B cell (primary cell): ENCODE measurements at regions not wholly inside any gene's neighbourhood (a gene's known extent, or its start where the extent isn't known, plus 50 kb on each side); places are given as distances from the start of the nearest gene placed in this dataset.

Experiments
- ATAC-seq: fragments of 200-7000 bp; cut with Tn5 transposase; one replicate; pipeline ENCODE4 v1.10.0; 2021; ENCODE audit warnings: low read depth, mild to moderate bottlenecking, moderate number of reproducible peaks, moderate library complexity
- CTCF ChIA-PET: fragments of 350-600 bp; sonication (Branson Sonifier 250); formaldehyde crosslinking; loops from one replicate; lab custom pipeline; 2021; ENCODE audit warnings: antibody characterized with exemption, inconsistent platforms; lab: Charles Lee
- POLR2A ChIA-PET: fragments of 350-600 bp; sonication (Branson Sonifier 250); formaldehyde crosslinking; loops from one replicate; lab custom pipeline; 2021; ENCODE audit warnings: antibody characterized with exemption; lab: Charles Lee
- DNase-seq: peaks from one replicate; pipeline ENCODE4 v3.0.0; 2013
- H2AFZ ChIP-seq: 2 replicates; pipeline ENCODE4 v1.6.1; 2012; ENCODE audit warnings: mild to moderate bottlenecking, low read depth, low read length; ENCODE audit not compliant: insufficient read depth, poor library complexity, severe bottlenecking
- H3K27ac ChIP-seq, 2 donors: 1 replicate in 1 of 2; 2 replicates in 1 of 2; pipeline ENCODE4 v1.5.1; 2012 to 2013; ENCODE audit warnings: low read length in 2 of 2, mild to moderate bottlenecking in 2 of 2, moderate library complexity in 1 of 2
- H3K27me3 ChIP-seq, 4 experiments: fragments of 200-600 bp in 1 of 4; sonication (generic) in 1 of 4; replicated peaks in 1 of 4; 1 replicate in 2 of 4; 2 replicates in 2 of 4; pipeline versions ENCODE4 v1.6.1 to v1.7.0; 2013 to 2016; ENCODE audit warnings: low read length in 3 of 4, mild to moderate bottlenecking in 2 of 4, mixed read lengths in 1 of 4, moderate library complexity in 1 of 4; ENCODE audit not compliant: insufficient read depth in 4 of 4, control insufficient read depth in 3 of 4; ENCODE audit errors: control extremely low read depth in 1 of 4
- H3K36me3 ChIP-seq, 2 experiments: replicated peaks in 1 of 2; 1 replicate in 1 of 2; 2 replicates in 1 of 2; pipeline versions ENCODE4 v1.6.1 to v1.7.1; 2013; ENCODE audit warnings: low read length in 1 of 2; ENCODE audit not compliant: insufficient read depth in 2 of 2, control insufficient read depth in 1 of 2; ENCODE audit errors: control extremely low read depth in 1 of 2, extremely low read depth in 1 of 2
- H3K4me1 ChIP-seq, 2 donors: fragments of 200-600 bp in 1 of 2; sonication (generic) in 1 of 2; 1 replicate in 1 of 2; 2 replicates in 1 of 2; pipeline versions ENCODE4 v1.5.1 to v1.6.1; 2013 to 2017; ENCODE audit warnings: low read length in 2 of 2; ENCODE audit not compliant: control insufficient read depth in 2 of 2, insufficient read depth in 2 of 2
- H3K4me2 ChIP-seq: replicated peaks from 2 replicates; pipeline ENCODE3; 2012; ENCODE audit warnings: mild to moderate bottlenecking, low read depth, low read length; ENCODE audit not compliant: poor library complexity, severe bottlenecking
- H3K4me3 ChIP-seq, 5 experiments: fragments of 200-600 bp in 1 of 5; sonication (generic) in 1 of 5; 1 replicate in 3 of 5; 2 replicates in 2 of 5; pipeline versions ENCODE4 v1.5.1 to v1.7.0; 2011 to 2016; ENCODE audit warnings: low read length in 4 of 5, mild to moderate bottlenecking in 4 of 5, low read depth in 2 of 5, control low read depth in 1 of 5, moderate library complexity in 1 of 5; ENCODE audit not compliant: insufficient read depth in 1 of 5; ENCODE audit errors: control extremely low read depth in 1 of 5, extremely low read depth in 1 of 5
- H3K79me2 ChIP-seq: fragments of 200-600 bp; sonication (generic); one replicate; pipeline ENCODE4 v1.6.0; 2016; ENCODE audit warnings: low read length; ENCODE audit not compliant: control insufficient read depth, insufficient read depth
- H3K9ac ChIP-seq: fragments of 200-600 bp; sonication (generic); 2 replicates; pipeline ENCODE4 v1.6.1; 2017; ENCODE audit warnings: mild to moderate bottlenecking, low read length, moderate library complexity
- H3K9me3 ChIP-seq, 3 donors: one replicate each; pipeline versions ENCODE4 v1.6.1 to v1.7.1; 2013; ENCODE audit warnings: low read length in 2 of 3; ENCODE audit not compliant: control insufficient read depth in 2 of 3, insufficient read depth in 1 of 3; ENCODE audit errors: control extremely low read depth in 1 of 3
- H4K20me1 ChIP-seq: 2 replicates; pipeline ENCODE4 v1.6.0; 2012; ENCODE audit warnings: mild to moderate bottlenecking, low read length; ENCODE audit not compliant: insufficient read depth, control insufficient read depth, poor library complexity, severe bottlenecking
- H3K27ac Mint-ChIP-seq: one replicate; pipeline ENCODE4 v1.8.0; 2021; ENCODE audit warnings: mixed read lengths
- H3K27me3 Mint-ChIP-seq: one replicate; pipeline ENCODE4 v1.8.0; 2021; ENCODE audit warnings: mixed read lengths
- H3K4me1 Mint-ChIP-seq: one replicate; pipeline ENCODE4 v1.8.0; 2021; ENCODE audit warnings: mixed read lengths
- H3K4me3 Mint-ChIP-seq: one replicate; pipeline ENCODE4 v1.8.0; 2021; ENCODE audit warnings: mixed read lengths
- H3K9me3 Mint-ChIP-seq: one replicate; pipeline ENCODE4 v1.8.0; 2022; ENCODE audit warnings: mixed read lengths; ENCODE audit not compliant: insufficient read depth
- EZH2 ChIP-seq: IDR thresholded peaks from 2 replicates; pipeline ENCODE4 v1.6.1; 2012; ENCODE audit warnings: borderline replicate concordance, low read depth, mild to moderate bottlenecking, moderate library complexity, low read length; ENCODE audit not compliant: insufficient read depth, poor library complexity, severe bottlenecking
- WGBS: methylation state at CpG from one replicate; pipeline ENCODE4 v1.1.5; 2013; ENCODE audit warnings: missing lambda C conversion rate; ENCODE audit not compliant: insufficient coverage; 5-methylcytosine and 5-hydroxymethylcytosine counted together
- intact Hi-C: fragments of 100-400 bp; cut with micrococcal nuclease; formaldehyde crosslinking; loops from one replicate; pipeline ENCODE4 v1.10.0; 2022
- TF ChIP-seq, protein P1 (sequence below): fragments of 200-600 bp; IDR thresholded peaks from one replicate; pipeline ENCODE4 v1.8.0; 2022; ENCODE audit warnings: antibody characterized with exemption, mild to moderate bottlenecking

DNA sequence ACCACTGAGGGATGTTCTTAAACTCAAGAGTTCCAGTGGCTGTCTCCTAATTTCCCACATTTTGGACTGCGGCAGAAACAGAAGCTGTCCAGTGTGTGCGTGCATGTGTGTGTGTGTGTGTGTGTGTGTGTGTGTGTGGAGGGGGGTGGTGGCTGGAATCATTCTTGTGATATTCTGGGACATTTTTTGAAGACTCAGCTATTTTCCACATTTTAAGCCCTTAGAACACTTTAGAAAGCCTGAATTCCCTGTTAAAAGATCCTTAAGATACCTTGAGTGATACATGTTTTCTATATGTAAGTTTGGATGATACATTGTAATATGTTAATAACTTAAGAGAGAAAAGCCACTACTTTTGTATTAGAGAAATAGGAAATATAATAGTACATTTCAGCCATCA is 636.4 kb downstream of the PLPP3 start:
- Mint-ChIP-seq H3K4me1 (no peaks in the 10 kb centered on the region), H3K4me3 (no peak overlapping the region), H3K9me3 (no peaks in the 10 kb centered on the region), H3K27ac (no peak overlapping the region), H3K27me3 (peaks cover 11% of the 10 kb centered on the region)
- Histone ChIP-seq H3K27ac (no peak overlapping the region), H3K27me3 (peaks cover 0 to 3% (median 0%) of the 10 kb centered on the region in 4 experiments), H3K9ac (no peak overlapping the region), H3K4me2 (no peak overlapping the region), H2AFZ (no peak overlapping the region), H4K20me1 (no peaks in the 10 kb centered on the region), H3K4me1 (no peaks in the 10 kb centered on the region), H3K9me3 (no peaks in the 10 kb centered on the region), H3K4me3 (no peak overlapping the region), H3K79me2 (no peaks in the 10 kb centered on the region), H3K36me3 (no peaks in the 10 kb centered on the region)
- no CpG with 5 or more reads among the region's 2 CpGs for WGBS
- ATAC-seq (no peak), DNase-seq (no peak)
- intact Hi-C loops, result no loop called here
- TF ChIP-seq EZH2, result no peak
- TF ChIP-seq, protein P1, sequence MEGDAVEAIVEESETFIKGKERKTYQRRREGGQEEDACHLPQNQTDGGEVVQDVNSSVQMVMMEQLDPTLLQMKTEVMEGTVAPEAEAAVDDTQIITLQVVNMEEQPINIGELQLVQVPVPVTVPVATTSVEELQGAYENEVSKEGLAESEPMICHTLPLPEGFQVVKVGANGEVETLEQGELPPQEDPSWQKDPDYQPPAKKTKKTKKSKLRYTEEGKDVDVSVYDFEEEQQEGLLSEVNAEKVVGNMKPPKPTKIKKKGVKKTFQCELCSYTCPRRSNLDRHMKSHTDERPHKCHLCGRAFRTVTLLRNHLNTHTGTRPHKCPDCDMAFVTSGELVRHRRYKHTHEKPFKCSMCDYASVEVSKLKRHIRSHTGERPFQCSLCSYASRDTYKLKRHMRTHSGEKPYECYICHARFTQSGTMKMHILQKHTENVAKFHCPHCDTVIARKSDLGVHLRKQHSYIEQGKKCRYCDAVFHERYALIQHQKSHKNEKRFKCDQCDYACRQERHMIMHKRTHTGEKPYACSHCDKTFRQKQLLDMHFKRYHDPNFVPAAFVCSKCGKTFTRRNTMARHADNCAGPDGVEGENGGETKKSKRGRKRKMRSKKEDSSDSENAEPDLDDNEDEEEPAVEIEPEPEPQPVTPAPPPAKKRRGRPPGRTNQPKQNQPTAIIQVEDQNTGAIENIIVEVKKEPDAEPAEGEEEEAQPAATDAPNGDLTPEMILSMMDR, result no peak
- POLR2A ChIA-PET, result no interaction called here
- CTCF ChIA-PET, result no interaction called here

DNA sequence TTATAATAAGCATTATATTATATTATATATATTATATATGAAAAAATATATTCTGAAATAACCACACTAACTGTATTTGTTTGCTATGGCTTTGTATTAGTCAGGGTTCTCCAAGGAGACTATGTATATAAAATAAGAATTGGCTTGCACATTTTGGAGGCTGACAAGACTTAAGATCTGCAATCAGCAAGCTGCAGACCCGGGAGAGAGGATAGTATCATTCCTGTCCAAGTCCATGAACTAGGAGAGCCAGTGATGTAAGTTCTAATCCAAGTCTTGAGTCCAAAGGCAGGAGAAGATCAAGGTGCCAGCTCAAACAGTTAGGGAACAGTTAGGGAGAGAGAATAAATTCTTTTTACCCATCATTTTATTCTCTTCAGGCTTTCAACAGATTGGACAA is 639.5 kb downstream of the PLPP3 start:
- Histone ChIP-seq H3K36me3 (no peaks in the 10 kb centered on the region), H3K9ac (no peak overlapping the region), H2AFZ (no peak overlapping the region), H3K79me2 (no peaks in the 10 kb centered on the region), H3K9me3 (no peaks in the 10 kb centered on the region), H3K27me3 (no peaks in the 10 kb centered on the region), H3K4me1 (no peaks in the 10 kb centered on the region), H3K4me2 (no peak overlapping the region), H3K4me3 (no peak overlapping the region), H4K20me1 (no peaks in the 10 kb centered on the region), H3K27ac (no peak overlapping the region)
- no peaks in the 10 kb centered on the region for H3K27me3 Mint-ChIP-seq
- ATAC-seq (no peak), DNase-seq (no peak)
- POLR2A ChIA-PET, result no interaction called here
- TF ChIP-seq, protein P1, result no peak
- no peak for TF ChIP-seq EZH2
- H3K27ac Mint-ChIP-seq, result no peak overlapping the region
- H3K4me3 Mint-ChIP-seq, result no peak overlapping the region
- intact Hi-C loops, result no loop called here
- WGBS, result no CpG with 5 or more reads among the region's 1 CpG
- no peaks in the 10 kb centered on the region for H3K4me1 Mint-ChIP-seq
- H3K9me3 Mint-ChIP-seq, result no peaks in the 10 kb centered on the region
- CTCF ChIA-PET, result no interaction called here
